ENCODE measurements at regions not wholly inside any gene's neighbourhood (a gene's known extent, or its start where the extent isn't known, plus 50 kb on each side); places are given as distances from the start of the nearest gene placed in this dataset.

- TF ChIP-seq CTCF (IDR thresholded peaks at IDR 0.05), result no peak
- no peak for TF ChIP-seq POLR2A (IDR thresholded peaks at IDR 0.05)
- TF ChIP-seq EP300 (IDR thresholded peaks at IDR 0.05), result no peak
Measured at GRCh38 chr14:25180221-25180620, 130.3 kb upstream of the STXBP6 start.
